GM18498 (cell line): ENCODE measurements at regions not wholly inside any gene's neighbourhood (a gene's known extent, or its start where the extent isn't known, plus 50 kb on each side); places are given as distances from the start of the nearest gene placed in this dataset.
A peak's percentile ranks its signal among the peaks of the same experiment; 100 is the strongest.

Experiments used
- ATAC-seq: cut with Tn5 transposase; IDR thresholded peaks from one replicate; pipeline ENCODE4 v1.9.1; 2021; ENCODE audit warnings: mild to moderate bottlenecking, moderate library complexity; ENCODE audit not compliant: unreplicated experiment

DNA sequence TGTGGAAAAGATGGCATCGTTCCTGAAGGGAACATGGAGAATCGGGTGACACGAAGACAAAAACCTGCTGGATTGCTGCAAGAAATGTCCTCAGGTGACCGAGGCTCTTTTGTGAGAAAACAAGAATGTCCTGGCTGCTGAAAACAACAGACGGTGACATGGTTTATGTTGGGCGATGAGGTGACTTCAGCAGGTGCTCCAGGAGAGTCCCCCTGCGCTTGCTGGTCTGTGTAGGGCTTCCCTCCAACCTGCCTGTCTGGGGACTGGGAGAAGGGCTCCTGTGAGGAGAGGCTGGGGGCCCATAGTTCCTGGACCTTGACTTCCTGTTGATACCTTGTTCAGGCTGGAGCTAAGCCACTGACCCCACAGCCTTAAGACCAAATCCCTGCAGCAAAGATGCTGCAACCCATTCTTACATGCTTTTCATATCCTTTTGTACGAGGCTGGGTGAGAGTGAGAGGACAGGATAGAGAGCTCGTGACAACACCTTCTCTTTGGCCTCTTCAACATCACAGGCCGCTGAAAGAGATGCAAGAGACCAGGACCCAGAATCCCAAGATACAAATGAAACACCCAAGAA is 134.8 kb downstream of the CD83 start:
- ATAC-seq = no peak

DNA sequence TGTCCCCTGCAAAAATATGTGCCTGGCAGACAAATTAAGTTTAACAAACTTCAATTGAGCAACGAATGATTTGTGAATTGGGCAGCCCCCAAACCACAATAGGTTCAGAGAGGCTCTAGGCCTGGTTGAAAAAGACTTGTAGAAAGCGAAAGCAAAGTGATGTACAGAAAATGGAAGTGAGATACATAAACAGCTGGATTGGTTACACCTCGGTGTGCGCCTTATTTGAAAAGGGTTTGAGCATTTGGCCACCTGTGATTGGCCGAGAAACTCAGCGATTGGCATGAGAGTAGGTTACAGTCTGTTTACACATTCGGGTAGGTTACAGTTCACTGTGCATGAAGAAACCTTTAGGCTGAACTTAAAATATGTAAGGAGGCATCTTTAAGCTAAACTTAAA is 136.9 kb downstream of the CD83 start:
- peak; percentile 92 for ATAC-seq

DNA sequence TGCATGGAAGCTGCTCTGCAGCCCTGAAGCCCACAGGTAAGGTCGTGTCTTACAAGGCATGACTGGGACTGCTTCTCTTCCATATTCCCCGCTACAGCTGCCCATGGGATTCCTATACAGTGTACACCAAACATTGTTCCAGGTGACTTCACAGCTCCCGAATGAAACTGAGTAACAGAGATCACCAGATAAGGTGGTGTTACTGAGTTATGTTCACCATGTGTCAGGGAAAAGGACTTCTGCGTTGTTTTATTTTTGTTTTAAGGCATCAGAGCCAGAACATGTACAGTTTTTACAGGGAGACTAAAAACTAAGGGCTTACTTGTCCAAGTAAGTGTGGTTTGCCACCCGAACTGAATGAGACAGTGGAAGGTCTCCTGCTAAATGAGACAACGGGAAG is 138.3 kb downstream of the CD83 start:
- ATAC-seq = no peak

DNA sequence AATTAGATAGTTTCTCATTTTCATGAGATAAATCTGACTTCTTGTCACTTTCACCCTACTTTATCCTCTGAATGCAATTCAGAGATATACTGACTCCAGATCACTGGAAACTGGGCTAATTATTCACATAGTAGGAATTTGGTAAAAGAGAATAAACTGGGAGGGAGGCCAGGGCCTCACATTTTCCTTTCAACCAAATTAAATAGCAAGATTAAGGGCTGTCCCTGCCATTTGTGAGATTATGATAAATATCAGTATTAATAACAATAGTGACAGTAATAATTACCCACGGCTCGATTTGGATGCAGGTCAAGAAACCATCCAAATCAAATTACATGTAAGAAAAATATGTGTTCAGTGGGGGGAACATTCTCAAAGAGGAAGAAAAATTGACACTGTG is 140.5 kb downstream of the CD83 start:
- no peak for ATAC-seq

DNA sequence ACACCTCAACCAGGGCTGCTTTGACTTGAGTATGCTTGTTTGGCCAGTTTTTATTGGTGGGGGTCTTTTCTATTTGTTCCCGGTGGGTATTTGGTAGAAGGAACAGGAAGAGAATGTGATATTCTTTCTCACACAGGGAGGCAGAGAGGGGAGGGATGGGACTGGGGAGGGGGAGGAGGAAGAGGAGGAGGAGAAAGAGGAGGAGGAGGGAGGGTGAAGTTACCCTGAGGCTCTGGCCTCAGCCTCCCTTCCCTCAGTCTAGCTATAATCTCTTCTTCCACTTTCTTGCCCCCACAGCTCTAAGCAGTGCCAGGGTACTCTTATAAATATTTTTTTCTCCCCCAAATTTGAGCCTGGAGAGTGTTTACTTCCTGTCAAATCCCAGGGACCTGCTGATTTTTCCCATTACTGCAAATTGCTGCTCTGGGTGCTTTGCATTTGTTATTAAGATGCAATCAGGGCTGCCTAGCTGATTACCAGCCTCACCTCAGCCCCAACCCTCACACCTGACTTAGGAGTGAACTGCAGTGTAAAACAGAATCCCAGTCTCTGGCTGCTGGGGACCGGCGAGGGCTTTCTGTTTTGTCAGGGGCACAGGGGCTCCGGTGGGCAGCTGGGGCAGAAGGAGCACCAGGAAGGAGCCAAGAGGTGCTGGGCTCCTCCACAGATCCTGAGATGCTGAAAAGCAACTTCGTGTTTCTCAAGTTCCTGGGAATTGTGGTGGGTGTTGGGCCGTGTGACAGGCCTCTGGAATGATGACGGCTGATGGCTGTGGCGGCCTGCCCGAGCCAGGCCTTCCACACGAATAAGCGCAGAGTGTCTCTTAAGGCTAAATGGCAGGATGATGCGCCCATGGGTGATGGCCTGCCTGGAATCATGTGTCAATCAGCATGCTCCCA is 141.4 kb downstream of the CD83 start:
- no peak for ATAC-seq

DNA sequence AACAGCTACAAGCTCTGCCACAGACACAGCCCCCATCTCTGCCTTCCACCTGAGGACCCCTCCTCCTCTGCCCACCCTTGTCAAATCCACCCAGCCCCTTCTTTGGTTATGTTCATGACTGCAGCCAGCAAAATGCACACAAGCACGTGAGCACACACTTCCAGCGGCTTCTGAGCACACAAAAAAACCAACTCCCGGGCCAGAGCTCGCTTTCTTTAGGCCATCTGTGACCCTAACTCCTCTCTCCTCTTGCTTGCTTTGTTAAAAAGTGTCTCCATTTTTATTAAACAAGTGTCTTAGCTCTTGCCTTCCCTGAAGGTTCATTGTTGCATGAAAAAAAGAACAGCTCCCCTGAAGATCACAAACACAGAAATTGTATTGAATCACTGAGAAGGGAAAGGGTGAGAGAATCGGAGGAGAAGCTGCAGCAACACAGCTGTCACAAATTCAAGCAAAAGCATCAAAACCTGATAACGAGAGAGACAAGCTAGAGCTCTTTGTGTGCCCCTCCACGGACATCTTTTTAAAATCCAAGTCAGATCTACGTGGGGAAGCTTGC is 142.1 kb downstream of the CD83 start:
- ATAC-seq = no peak

DNA sequence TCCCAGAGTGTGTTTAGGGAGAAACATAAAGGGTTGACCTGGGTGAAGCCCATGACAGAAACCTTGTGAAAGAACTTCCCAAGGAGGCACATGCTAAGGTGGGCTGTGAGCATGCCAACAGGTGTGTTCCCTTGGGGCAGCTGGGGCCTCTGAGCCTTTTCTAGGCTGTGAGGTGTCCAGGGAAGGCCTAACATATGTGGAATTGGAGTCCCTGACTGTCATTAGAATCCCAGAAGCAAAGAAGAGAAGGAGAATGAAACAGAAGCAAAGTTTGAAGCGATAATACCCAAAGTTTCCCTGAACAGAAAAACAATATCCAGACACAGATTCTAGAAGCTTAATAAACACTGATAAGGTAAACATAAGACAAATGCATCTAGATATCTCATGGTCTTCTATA is 143.3 kb downstream of the CD83 start:
- no peak for ATAC-seq

DNA sequence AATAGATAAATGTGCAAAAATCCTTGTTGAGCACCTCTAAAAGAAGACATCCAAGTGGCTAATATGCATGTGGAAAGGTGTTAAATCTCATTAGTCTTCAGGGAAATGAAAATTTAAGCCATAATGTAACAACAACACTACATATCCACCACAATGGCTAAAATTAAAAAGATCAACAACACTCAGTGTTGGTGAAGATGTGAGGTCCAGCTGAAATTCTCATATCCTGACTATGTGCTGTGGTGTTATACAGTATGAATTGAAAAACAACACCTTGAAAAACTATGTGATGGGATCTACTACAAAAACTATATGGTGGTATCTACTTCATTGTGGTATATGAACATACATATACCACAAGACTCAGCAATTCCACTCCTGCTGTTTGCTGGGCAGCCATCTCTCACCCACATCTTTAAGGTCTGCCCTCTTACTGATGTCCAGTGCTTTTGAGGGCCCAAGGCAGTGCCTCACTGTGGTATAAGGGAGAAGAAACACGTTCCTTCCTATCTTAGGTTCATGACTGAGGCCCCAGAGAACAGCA is 146.4 kb downstream of the CD83 start:
- ATAC-seq = no peak

DNA sequence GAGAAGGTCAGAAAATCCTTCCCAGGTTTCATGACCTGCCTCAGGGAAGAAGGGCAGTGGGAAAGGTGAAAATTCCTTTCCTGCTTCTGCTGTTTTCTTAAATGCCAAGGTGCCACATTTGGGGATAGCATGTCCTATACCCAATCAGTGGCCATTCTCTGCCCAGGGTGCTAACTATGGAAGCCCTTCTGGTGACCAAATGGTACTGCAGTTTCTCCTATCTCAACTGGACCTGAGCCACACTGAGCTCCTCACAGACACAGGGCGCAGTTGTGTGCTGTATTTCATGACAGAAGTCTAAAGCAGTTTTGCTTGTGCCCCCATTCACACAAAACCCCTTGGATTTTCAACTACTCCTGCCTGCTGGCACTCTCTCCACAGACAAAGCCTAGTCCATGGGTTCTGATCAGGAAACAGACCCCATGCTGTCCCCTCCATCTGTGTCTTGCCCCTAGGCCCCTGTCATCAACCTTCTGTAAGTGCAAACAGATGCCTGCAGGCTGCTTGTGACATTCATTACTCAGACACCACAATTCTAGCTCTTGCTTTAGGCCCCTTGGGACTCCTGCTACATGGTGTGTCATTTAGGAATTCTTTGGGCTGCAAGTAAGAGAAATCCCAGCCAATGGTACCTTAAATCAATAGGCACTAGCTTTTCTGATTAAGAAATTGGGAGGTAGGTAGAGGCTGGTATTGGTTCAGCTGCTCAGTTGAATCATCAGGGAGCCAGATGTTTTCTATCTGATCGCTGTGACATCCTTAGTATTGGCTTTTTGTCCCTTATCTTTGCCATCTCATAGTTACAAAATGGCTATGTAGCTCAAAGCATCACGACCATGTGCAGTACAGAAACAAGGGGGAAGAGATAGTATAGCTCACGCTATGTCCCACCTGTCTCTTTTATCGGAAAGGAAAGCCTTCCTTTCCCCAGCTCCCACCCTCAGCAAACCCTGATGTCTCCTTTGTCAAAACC is 147.8 kb downstream of the CD83 start:
- ATAC-seq = no peak

DNA sequence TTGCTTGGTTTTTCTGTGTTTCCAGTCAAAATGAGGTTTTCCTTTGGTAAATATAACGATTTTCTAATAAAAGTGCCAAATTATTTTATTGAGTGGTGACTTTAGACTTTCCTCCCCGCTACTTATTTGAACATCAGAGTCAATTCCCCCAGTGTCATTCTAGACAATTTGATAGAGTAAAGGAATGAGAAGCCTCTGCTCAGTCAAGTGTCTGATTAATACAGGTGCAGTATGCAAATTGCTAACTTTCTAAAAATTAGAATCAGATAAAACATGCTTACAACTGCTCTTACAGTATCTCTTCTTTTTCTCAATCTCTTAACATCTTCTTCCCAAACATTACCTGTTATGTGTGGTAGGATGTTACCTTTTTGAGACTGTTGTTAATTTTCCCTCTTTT is 148.7 kb downstream of the CD83 start:
- ATAC-seq = no peak

DNA sequence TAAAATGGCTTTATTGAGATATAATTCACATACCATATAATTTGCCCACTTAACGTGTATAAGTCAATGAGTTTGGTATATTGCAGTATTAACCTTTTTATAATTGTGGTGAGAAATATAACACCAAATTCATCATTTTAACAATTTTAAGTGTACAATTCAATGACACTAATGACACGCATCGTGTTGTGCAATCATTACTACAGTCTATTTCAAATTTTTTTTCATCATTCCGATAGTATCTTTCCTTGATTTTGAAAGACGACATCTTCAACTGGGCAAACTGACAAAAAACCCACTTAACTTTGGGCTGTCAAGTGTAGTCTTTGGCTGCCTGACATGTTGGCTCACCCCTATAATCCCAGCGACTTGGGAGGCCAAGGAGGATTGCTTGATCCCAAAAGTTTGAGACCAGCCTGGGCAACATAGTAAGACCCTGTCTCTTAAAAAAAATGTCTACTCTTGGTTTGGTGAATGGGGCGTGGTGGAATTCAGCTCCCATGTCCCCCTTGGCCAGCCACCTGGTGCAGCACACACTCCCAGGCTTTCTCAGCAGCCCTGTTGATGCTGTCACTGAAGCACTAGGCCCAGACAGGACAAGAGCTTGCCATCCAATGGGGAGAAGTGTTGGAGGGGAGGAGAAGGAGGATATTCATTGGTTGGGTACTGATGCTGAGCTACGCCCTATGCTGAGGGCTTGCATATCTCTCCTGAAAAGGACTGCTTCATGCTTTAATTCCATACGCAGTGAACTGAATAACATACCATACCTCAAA is 150.5 kb downstream of the CD83 start:
- no peak for ATAC-seq

DNA sequence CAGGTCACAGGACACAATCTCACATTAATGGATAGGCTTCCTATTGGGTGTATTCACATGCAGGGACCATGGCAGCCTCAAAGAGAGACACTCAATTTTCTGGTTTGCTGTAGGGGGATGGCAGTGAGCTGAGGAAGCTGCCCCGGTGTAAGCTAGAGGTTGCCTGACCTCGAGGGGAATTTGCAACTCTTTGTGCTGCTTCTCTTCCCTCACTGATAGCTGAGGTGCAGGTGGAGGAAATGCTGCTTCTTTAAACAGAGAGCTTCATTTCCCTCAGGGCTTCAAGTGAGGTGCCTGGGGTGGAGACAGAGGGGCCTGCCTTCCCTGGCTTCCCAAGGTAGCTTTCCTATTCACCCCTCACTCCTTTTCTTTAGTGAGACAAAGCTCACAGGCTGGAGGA is 151.9 kb downstream of the CD83 start:
- ATAC-seq = no peak

DNA sequence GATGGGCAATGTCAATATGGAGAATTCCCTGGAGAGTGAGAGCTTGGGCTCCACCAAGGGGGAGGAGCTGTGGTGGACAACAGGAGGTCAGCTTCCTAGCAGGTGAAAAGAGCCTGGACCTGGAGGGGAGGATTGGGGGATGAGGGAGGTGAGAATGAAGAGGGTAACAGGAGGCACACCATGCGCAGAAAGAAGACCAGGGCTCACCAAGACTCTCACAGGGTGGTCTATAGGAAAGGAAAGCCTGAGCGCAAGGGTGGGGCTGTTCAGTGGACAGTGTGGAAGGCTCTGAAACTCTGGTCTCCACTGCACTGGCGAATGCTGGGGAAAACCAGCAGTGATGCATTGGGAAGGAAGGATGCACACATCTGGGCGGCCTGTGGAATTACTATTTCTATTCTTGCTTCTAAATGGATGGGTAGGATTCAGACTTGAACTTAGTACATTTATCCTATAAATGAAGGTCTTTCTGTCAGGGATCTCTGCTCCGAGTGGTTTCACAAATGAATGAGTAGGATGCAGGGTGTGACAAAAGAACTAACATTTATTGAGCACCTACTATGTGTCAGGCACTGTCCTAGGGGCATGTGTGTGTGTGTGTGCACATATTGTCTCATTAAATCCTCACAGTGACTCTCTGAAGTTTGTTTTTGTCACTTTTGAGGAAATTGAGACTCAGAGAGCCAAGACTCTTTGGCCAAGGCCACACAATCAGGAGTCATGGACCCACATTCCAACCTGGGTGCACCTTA is 152.7 kb downstream of the CD83 start:
- no peak for ATAC-seq

DNA sequence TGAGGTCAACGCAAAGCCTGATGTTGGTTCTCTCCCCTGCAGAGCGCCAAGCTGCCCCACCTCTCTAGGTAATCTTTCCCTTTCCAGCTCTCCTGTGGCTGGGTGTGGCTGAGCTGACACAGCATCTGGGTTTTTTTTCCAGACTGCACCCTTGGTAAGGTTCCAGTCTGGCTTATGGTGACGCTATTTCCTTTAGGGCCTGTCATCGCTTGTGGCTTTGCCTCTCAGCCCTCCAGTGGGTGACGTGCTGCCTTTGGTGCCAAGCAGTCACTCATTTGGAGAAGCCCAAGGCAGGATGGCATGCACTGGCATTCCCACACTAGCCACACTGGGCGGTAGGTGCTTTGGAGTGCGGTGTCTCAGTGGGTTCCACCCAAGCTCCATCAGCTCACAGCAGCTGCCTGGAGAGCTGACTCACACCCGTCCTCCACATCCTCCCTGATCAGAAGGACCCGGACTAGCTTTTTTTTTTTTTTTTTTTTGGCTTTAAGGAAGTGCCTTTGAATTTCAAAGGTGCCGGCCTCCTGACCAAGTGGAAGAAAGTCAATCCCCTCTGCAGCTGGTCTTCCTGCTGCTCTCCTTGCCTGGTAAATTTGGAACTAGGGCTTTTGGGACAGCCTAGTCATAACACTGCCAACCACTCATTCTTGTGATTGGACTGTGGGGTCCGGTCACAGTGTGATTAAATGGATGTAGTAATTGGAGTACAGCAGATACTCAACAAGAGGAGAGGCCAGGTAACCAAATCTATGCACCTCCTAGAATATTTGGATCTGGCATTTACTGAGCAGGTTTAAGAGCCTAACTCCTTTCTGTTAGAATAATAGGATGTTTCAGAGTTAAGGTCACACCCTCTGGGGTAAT is 153.6 kb downstream of the CD83 start:
- no peak for ATAC-seq

DNA sequence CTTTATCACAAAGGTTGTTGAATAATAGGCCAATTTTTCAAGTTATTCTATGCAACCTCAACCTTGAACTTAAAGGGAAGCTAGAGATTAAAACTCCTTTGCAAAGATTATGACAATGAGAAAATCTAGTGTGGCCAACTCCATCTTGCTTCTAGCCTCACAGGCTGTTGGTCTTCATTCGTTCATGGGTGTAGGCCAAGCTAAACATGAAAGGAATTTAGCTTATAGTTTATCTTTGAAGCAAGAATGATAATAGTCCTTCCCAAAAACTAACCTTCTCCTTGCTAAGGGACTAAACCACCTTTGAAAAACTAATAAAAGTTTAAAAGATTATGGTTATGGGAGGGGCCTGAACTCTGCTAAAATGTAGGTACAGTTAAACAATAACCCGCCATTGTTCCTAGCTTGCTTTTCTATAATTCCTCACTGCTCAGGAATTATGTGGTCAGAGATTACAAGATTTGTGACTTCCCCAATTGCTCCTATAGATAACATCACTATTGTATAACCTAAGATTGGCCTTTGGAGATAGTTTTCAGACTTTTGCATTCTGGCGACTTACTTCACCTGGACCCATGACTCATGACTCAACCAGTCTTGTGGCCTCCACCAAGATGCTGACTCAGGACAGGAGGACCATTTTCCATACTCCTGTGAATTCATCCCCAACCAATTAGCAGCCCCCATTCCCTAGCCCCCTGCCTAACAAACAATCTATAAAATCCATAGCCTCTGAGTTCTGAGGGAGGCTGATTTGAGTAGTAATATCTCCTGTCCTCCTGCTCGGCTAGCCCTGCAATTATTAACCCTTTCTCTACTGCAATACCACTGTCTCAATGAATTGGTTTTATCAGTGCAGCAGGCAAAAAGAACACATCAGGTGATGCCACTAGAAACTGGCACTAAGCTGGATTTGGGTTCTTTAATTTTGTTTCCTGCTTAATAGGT is 154.5 kb downstream of the CD83 start:
- ATAC-seq = no peak

DNA sequence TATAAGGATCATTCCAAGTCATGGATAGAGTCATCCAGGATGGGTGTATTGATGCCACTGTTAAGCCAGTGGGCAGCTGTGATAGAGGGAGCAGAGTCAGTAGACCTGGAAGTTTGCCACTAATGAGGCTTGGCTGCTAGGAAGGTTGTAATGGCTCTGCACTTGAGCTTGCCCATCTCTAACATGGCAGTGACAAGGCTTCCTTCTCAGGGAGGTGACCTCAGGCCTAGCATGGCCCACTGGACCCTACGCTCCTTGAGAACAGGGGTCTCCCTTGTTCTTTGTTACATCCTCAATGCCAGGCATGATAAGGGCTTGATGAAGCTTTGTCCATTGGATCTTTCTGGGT is 155.1 kb downstream of the CD83 start:
- ATAC-seq = no peak

DNA sequence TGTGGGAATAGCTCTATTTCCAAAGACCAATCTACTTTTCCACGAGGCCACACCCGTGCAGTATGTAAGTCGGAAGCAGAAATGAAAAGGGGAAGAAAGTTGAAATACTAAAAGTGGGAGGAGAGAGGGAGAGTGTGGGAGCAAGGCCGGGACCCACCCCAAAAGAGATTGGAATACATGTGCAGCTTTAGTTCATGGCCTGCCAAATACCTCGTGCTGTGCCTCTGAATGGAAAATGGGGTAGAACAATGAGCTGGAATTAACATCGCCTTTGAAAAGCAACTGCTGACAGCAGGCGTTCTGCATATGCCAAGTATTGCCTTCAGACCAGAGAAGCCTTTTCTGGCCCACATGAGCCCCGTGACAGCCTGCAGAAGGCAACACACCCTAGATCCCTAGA is 155.6 kb downstream of the CD83 start:
- no peak for ATAC-seq
